GM23338 (cell line): ENCODE measurements at regions not wholly inside any gene's neighbourhood (a gene's known extent, or its start where the extent isn't known, plus 50 kb on each side); places are given as distances from the start of the nearest gene placed in this dataset.
A peak's percentile ranks its signal among the peaks of the same experiment; 100 is the strongest.

Experiments
- ATAC-seq: fragments of 200-7000 bp; cut with Tn5 transposase; 3 replicates; pipeline ENCODE4 v1.9.1; 2020
- DNase-seq: peaks from one replicate; pipeline ENCODE4 v3.0.0-alpha.2; 2015; ENCODE audit warnings: low spot score
- H2AFZ ChIP-seq: fragments of 200-600 bp; sonication (generic); 2 replicates; pipeline ENCODE4 v1.8.0; 2016; ENCODE audit warnings: antibody characterized with exemption, mild to moderate bottlenecking, moderate library complexity
- H3F3A ChIP-seq: fragments of 200-600 bp; sonication (generic); replicated peaks from 2 replicates; pipeline ENCODE4 v1.8.0; 2017; ENCODE audit warnings: antibody characterized with exemption, mixed run types, low read depth
- H3K27ac ChIP-seq: fragments of 200-600 bp; sonication (generic); 2 replicates; pipeline ENCODE4 v1.6.1; 2016; ENCODE audit warnings: low read depth
- H3K27me3 ChIP-seq: fragments of 200-600 bp; sonication (generic); 2 replicates; pipeline ENCODE4 v1.8.0; 2016; ENCODE audit warnings: mild to moderate bottlenecking, mixed run types, moderate library complexity; ENCODE audit not compliant: insufficient read depth
- H3K36me3 ChIP-seq: fragments of 200-600 bp; sonication (generic); 2 replicates; pipeline ENCODE4 v1.8.0; 2016; ENCODE audit warnings: mild to moderate bottlenecking; ENCODE audit not compliant: insufficient read depth
- H3K4me1 ChIP-seq: fragments of 200-600 bp; sonication (generic); 2 replicates; pipeline ENCODE4 v1.8.0; 2016; ENCODE audit warnings: mild to moderate bottlenecking, moderate library complexity; ENCODE audit not compliant: insufficient read depth
- H3K4me2 ChIP-seq: fragments of 200-600 bp; sonication (generic); 2 replicates; pipeline ENCODE4 v1.7.1; 2017; ENCODE audit warnings: mixed run types
- H3K4me3 ChIP-seq: fragments of 200-600 bp; sonication (generic); 2 replicates; pipeline ENCODE4 v1.6.1; 2016; ENCODE audit warnings: mixed run types
- H3K79me2 ChIP-seq: fragments of 200-600 bp; sonication (generic); replicated peaks from 2 replicates; pipeline ENCODE4 v1.8.0; 2017; ENCODE audit warnings: mild to moderate bottlenecking; ENCODE audit not compliant: insufficient read depth
- H3K9me2 ChIP-seq: fragments of 200-600 bp; sonication (generic); 2 replicates; pipeline ENCODE4 v1.8.0; 2017; ENCODE audit not compliant: insufficient read depth
- H4K20me1 ChIP-seq: fragments of 200-600 bp; sonication (generic); replicated peaks from 2 replicates; pipeline ENCODE4 v1.8.0; 2017; ENCODE audit warnings: mild to moderate bottlenecking; ENCODE audit not compliant: insufficient read depth
- H3K27ac Mint-ChIP-seq: 2 replicates; pipeline ENCODE4 v1.8.0; 2020; ENCODE audit warnings: inconsistent platforms, mild to moderate bottlenecking, moderate library complexity, mixed read lengths
- H3K27me3 Mint-ChIP-seq: 3 replicates; pipeline ENCODE4 v1.8.0; 2022; ENCODE audit warnings: low read depth, mild to moderate bottlenecking, moderate library complexity, mixed read lengths, inconsistent platforms; ENCODE audit not compliant: insufficient read depth, poor library complexity
- H3K36me3 Mint-ChIP-seq: 3 replicates; pipeline ENCODE4 v1.8.0; 2021; ENCODE audit warnings: low read depth, mild to moderate bottlenecking, inconsistent platforms, moderate library complexity, mixed read lengths
- H3K4me1 Mint-ChIP-seq: 3 replicates; pipeline ENCODE4 v1.8.0; 2020; ENCODE audit warnings: mild to moderate bottlenecking, inconsistent platforms, mixed read lengths
- H3K4me3 Mint-ChIP-seq: 3 replicates; pipeline ENCODE4 v1.8.0; 2021; ENCODE audit warnings: moderate library complexity, mild to moderate bottlenecking, inconsistent platforms, mixed read lengths
- H3K9me3 Mint-ChIP-seq: 3 replicates; pipeline ENCODE4 v1.8.0; 2020; ENCODE audit warnings: moderate library complexity, mild to moderate bottlenecking, inconsistent platforms, mixed read lengths
- CTCF ChIP-seq, 2 experiments: fragments of 200-600 bp in 1 of 2; sonication (generic) in 1 of 2; conservative IDR thresholded peaks; 2 replicates each; pipeline versions ENCODE4 v1.5.1 to v1.6.1; 2016 to 2017; ENCODE audit warnings: antibody characterized with exemption in 2 of 2, low read depth in 2 of 2, mild to moderate bottlenecking in 2 of 2, moderate library complexity in 1 of 2
- EZH2 ChIP-seq: fragments of 200-600 bp; sonication (generic); IDR thresholded peaks from one replicate; pipeline ENCODE4 v1.8.0; 2017; ENCODE audit warnings: antibody characterized with exemption, mild to moderate bottlenecking, low read depth; ENCODE audit not compliant: unreplicated experiment
- NANOG ChIP-seq: IDR thresholded peaks from 2 replicates; pipeline ENCODE4 v1.6.1; 2016; ENCODE audit warnings: antibody characterized with exemption, borderline replicate concordance
- POLR2AphosphoS5 ChIP-seq: IDR thresholded peaks from 2 replicates; pipeline ENCODE4 v1.6.1; 2016; ENCODE audit warnings: antibody characterized with exemption, low read depth
- ZNF114 ChIP-seq: fragments of 250-450 bp; sonication (Bioruptor Pico); IDR thresholded peaks from 2 replicates; pipeline ENCODE4 v1.5.0; 2020; ENCODE audit warnings: mild to moderate bottlenecking, moderate library complexity
- ZNF331 ChIP-seq: fragments of 250-450 bp; sonication (Bioruptor Pico); IDR thresholded peaks from 2 replicates; pipeline ENCODE4 v1.5.0; 2020; ENCODE audit warnings: low read depth, mild to moderate bottlenecking, moderate library complexity
- TF ChIP-seq, protein P1 (sequence below): IDR thresholded peaks from one replicate; pipeline ENCODE4 v1.6.1; 2018; ENCODE audit warnings: antibody characterized with exemption; ENCODE audit not compliant: unreplicated experiment
- TF ChIP-seq, protein P2 (sequence below): fragments of 250-450 bp; sonication (Bioruptor Pico); IDR thresholded peaks from 2 replicates; pipeline ENCODE4 v1.5.0; 2020; ENCODE audit warnings: mild to moderate bottlenecking, moderate library complexity

GRCh38 chr15:31440754-31441311 lies 114.2 kb downstream of the KLF13 start (continued):
- TF ChIP-seq CTCF (conservative IDR thresholded peaks at IDR 0.05; ENCODE audit: low read depth in 2 of 2) (no peak), NANOG (no peak)

GRCh38 chr15:31442226-31442625 lies 115.6 kb downstream of the KLF13 start:
- H3K79me2 ChIP-seq = no peaks in the 10 kb centered on the region
- ATAC-seq (no peak), DNase-seq (no peak)
- no peaks in the 10 kb centered on the region; the same call in 1 of the 2 replicates for H3K4me1 ChIP-seq
- H3K9me2 ChIP-seq = no peaks in the 10 kb centered on the region
- Mint-ChIP-seq H3K27ac (no peak overlapping the region), H3K4me1 (peaks cover 7% of the 10 kb centered on the region), H3K27me3 (peaks cover 16% of the 10 kb centered on the region), H3K9me3 (no peaks in the 10 kb centered on the region), H3K4me3 (peak overlapping the region; percentile 36; the same call in 1 of the 3 replicates), H3K36me3 (no peaks in the 10 kb centered on the region)
- no peaks in the 10 kb centered on the region for H3K36me3 ChIP-seq
- TF ChIP-seq, protein P1, sequence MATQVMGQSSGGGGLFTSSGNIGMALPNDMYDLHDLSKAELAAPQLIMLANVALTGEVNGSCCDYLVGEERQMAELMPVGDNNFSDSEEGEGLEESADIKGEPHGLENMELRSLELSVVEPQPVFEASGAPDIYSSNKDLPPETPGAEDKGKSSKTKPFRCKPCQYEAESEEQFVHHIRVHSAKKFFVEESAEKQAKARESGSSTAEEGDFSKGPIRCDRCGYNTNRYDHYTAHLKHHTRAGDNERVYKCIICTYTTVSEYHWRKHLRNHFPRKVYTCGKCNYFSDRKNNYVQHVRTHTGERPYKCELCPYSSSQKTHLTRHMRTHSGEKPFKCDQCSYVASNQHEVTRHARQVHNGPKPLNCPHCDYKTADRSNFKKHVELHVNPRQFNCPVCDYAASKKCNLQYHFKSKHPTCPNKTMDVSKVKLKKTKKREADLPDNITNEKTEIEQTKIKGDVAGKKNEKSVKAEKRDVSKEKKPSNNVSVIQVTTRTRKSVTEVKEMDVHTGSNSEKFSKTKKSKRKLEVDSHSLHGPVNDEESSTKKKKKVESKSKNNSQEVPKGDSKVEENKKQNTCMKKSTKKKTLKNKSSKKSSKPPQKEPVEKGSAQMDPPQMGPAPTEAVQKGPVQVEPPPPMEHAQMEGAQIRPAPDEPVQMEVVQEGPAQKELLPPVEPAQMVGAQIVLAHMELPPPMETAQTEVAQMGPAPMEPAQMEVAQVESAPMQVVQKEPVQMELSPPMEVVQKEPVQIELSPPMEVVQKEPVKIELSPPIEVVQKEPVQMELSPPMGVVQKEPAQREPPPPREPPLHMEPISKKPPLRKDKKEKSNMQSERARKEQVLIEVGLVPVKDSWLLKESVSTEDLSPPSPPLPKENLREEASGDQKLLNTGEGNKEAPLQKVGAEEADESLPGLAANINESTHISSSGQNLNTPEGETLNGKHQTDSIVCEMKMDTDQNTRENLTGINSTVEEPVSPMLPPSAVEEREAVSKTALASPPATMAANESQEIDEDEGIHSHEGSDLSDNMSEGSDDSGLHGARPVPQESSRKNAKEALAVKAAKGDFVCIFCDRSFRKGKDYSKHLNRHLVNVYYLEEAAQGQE = no peak
- no peak for TF ChIP-seq ZNF331
- TF ChIP-seq POLR2AphosphoS5 = no peak
- TF ChIP-seq ZNF114 (CRISPR knock-in tag) = no peak
- TF ChIP-seq NANOG = no peak
- TF ChIP-seq EZH2 = no peak
- TF ChIP-seq, protein P2, sequence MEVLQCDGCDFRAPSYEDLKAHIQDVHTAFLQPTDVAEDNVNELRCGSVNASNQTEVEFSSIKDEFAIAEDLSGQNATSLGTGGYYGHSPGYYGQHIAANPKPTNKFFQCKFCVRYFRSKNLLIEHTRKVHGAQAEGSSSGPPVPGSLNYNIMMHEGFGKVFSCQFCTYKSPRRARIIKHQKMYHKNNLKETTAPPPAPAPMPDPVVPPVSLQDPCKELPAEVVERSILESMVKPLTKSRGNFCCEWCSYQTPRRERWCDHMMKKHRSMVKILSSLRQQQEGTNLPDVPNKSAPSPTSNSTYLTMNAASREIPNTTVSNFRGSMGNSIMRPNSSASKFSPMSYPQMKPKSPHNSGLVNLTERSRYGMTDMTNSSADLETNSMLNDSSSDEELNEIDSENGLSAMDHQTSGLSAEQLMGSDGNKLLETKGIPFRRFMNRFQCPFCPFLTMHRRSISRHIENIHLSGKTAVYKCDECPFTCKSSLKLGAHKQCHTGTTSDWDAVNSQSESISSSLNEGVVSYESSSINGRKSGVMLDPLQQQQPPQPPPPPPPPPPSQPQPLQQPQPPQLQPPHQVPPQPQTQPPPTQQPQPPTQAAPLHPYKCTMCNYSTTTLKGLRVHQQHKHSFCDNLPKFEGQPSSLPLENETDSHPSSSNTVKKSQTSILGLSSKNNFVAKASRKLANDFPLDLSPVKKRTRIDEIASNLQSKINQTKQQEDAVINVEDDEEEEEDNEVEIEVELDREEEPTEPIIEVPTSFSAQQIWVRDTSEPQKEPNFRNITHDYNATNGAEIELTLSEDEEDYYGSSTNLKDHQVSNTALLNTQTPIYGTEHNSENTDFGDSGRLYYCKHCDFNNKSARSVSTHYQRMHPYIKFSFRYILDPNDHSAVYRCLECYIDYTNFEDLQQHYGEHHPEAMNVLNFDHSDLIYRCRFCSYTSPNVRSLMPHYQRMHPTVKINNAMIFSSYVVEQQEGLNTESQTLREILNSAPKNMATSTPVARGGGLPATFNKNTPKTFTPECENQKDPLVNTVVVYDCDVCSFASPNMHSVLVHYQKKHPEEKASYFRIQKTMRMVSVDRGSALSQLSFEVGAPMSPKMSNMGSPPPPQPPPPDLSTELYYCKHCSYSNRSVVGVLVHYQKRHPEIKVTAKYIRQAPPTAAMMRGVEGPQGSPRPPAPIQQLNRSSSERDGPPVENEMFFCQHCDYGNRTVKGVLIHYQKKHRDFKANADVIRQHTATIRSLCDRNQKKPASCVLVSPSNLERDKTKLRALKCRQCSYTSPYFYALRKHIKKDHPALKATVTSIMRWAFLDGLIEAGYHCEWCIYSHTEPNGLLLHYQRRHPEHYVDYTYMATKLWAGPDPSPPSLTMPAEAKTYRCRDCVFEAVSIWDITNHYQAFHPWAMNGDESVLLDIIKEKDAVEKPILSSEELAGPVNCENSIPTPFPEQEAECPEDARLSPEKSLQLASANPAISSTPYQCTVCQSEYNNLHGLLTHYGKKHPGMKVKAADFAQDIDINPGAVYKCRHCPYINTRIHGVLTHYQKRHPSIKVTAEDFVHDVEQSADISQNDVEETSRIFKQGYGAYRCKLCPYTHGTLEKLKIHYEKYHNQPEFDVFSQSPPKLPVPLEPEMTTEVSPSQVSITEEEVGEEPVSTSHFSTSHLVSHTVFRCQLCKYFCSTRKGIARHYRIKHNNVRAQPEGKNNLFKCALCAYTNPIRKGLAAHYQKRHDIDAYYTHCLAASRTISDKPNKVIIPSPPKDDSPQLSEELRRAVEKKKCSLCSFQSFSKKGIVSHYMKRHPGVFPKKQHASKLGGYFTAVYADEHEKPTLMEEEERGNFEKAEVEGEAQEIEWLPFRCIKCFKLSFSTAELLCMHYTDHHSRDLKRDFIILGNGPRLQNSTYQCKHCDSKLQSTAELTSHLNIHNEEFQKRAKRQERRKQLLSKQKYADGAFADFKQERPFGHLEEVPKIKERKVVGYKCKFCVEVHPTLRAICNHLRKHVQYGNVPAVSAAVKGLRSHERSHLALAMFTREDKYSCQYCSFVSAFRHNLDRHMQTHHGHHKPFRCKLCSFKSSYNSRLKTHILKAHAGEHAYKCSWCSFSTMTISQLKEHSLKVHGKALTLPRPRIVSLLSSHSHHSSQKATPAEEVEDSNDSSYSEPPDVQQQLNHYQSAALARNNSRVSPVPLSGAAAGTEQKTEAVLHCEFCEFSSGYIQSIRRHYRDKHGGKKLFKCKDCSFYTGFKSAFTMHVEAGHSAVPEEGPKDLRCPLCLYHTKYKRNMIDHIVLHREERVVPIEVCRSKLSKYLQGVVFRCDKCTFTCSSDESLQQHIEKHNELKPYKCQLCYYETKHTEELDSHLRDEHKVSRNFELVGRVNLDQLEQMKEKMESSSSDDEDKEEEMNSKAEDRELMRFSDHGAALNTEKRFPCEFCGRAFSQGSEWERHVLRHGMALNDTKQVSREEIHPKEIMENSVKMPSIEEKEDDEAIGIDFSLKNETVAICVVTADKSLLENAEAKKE = no peak
- no peak overlapping the region for H3K4me2 ChIP-seq
- no peak overlapping the region for H3K27ac ChIP-seq
- H4K20me1 ChIP-seq = no peaks in the 10 kb centered on the region
- no peak overlapping the region for H3K4me3 ChIP-seq
- 0 out of 2 replicates have a peak, but pooled peaks cover 5% of the 10 kb centered on the region for H3F3A ChIP-seq
- no peak overlapping the region for H2AFZ ChIP-seq
- H3K27me3 ChIP-seq = peaks cover 26% of the 10 kb centered on the region
